SK-N-SH (cell line): ENCODE measurements at regions not wholly inside any gene's neighbourhood (a gene's known extent, or its start where the extent isn't known, plus 50 kb on each side); places are given as distances from the start of the nearest gene placed in this dataset.

Experiments
- CTCF ChIA-PET: fragments of 300-600, 350-600 bp; formaldehyde crosslinking; extraction: SDS; loops from one replicate; lab custom pipeline; 2021; lab: Yijun Ruan, JAX
- POLR2A ChIA-PET: fragments of 350-600 bp; sonication (Branson Sonifier 250); formaldehyde crosslinking; extraction: SDS; loops from one replicate; lab custom pipeline; 2020; ENCODE audit warnings: antibody characterized with exemption, inconsistent platforms; lab: Yijun Ruan, JAX
- DNase-seq: peaks from one replicate; pipeline ENCODE4 v3.0.0; 2012
- H2AFZ ChIP-seq: fragments of 200-600 bp; sonication (generic); 2 replicates; pipeline ENCODE4 v1.8.1; 2016; ENCODE audit warnings: antibody characterized with exemption, mild to moderate bottlenecking, low read depth
- H3F3A ChIP-seq: fragments of 200-600 bp; sonication (generic); replicated peaks from 2 replicates; pipeline ENCODE3; 2016; ENCODE audit warnings: antibody characterized with exemption, mild to moderate bottlenecking; ENCODE audit not compliant: insufficient read depth
- H3K27ac ChIP-seq, 2 experiments: fragments of 200-500 bp in 1 of 2; fragments of 200-600 bp in 1 of 2; sonication (Bioruptor generic) in 1 of 2; sonication (generic), shearing (Covaris generic) in 1 of 2; 2 replicates each; pipeline versions ENCODE4 v1.5.1 to v1.6.1; 2014 to 2016; ENCODE audit warnings: low read depth in 2 of 2, inconsistent platforms in 1 of 2, low read length in 1 of 2, mild to moderate bottlenecking in 1 of 2, mixed read lengths in 1 of 2
- H3K27me3 ChIP-seq: fragments of 200-600 bp; sonication (generic), shearing (Covaris generic); 2 replicates; pipeline ENCODE4 v1.6.1; 2016; ENCODE audit warnings: mixed run types; ENCODE audit not compliant: insufficient read depth
- H3K36me3 ChIP-seq, 2 experiments: fragments of 200-500 bp in 1 of 2; fragments of 200-600 bp in 1 of 2; sonication (Bioruptor generic) in 1 of 2; sonication (generic) in 1 of 2; replicated peaks in 1 of 2; 2 replicates each; pipeline versions ENCODE3 to v1.5.1; 2014 to 2016; ENCODE audit warnings: low read length in 1 of 2, mild to moderate bottlenecking in 1 of 2; ENCODE audit not compliant: insufficient read depth in 2 of 2, control insufficient read depth in 1 of 2
- H3K4me1 ChIP-seq, 2 experiments: fragments of 200-500 bp in 1 of 2; fragments of 200-600 bp in 1 of 2; sonication (Bioruptor generic) in 1 of 2; sonication (generic), shearing (Covaris generic) in 1 of 2; 2 replicates each; pipeline versions ENCODE4 v1.5.1 to v1.6.1; 2014 to 2016; ENCODE audit warnings: low read depth in 1 of 2, low read length in 1 of 2, mixed run types in 1 of 2; ENCODE audit not compliant: insufficient read depth in 2 of 2, control insufficient read depth in 1 of 2
- H3K4me2 ChIP-seq: fragments of 200-600 bp; sonication (generic), shearing (Covaris generic); 2 replicates; pipeline ENCODE4 v1.6.1; 2017; ENCODE audit warnings: mixed run types
- H3K4me3 ChIP-seq, 2 experiments: fragments of 200-500 bp in 1 of 2; fragments of 200-600 bp in 1 of 2; sonication (Bioruptor generic) in 1 of 2; sonication (generic), shearing (Covaris generic) in 1 of 2; 2 replicates each; pipeline versions ENCODE4 v1.5.1 to v1.8.1; 2014 to 2016; ENCODE audit warnings: low read depth in 2 of 2, inconsistent platforms in 1 of 2, low read length in 1 of 2, mild to moderate bottlenecking in 1 of 2, mixed read lengths in 1 of 2, moderate library complexity in 1 of 2
- H3K79me2 ChIP-seq: fragments of 200-600 bp; sonication (generic); 2 replicates; pipeline ENCODE4 v1.8.1; 2017; ENCODE audit warnings: mild to moderate bottlenecking; ENCODE audit not compliant: insufficient read depth
- H3K9ac ChIP-seq: fragments of 200-600 bp; sonication (generic); 2 replicates; pipeline ENCODE4 v1.6.1; 2017; ENCODE audit warnings: mixed run types
- H3K9me2 ChIP-seq: fragments of 200-600 bp; sonication (generic); 2 replicates; pipeline ENCODE4 v1.6.1; 2017; ENCODE audit warnings: mixed run types
- H3K9me3 ChIP-seq: fragments of 200-600 bp; sonication (generic); 2 replicates; pipeline ENCODE4 v1.6.1; 2017; ENCODE audit warnings: mixed run types, mild to moderate bottlenecking, moderate library complexity
- H4K20me1 ChIP-seq: fragments of 200-600 bp; sonication (generic); 2 replicates; pipeline ENCODE4 v1.6.1; 2017; ENCODE audit warnings: mild to moderate bottlenecking, mixed run types; ENCODE audit not compliant: insufficient read depth
- EP300 ChIP-seq, 2 experiments: IDR thresholded peaks; 2 replicates each; pipeline versions ENCODE4 v1.4.0 to v1.6.1; 2012; ENCODE audit warnings: borderline replicate concordance in 1 of 2, low read depth in 1 of 2, low read length in 1 of 2
- FOSL2 ChIP-seq: IDR thresholded peaks from 2 replicates; pipeline ENCODE4 v1.4.0; 2012; ENCODE audit warnings: low read depth, mild to moderate bottlenecking, moderate library complexity, borderline replicate concordance
- FOXM1 ChIP-seq: IDR thresholded peaks from 2 replicates; pipeline ENCODE4 v1.4.0; 2012; ENCODE audit warnings: low read depth, mild to moderate bottlenecking
- GABPA ChIP-seq: IDR thresholded peaks from 2 replicates; pipeline ENCODE4 v1.4.0; 2012; ENCODE audit warnings: low read depth, mild to moderate bottlenecking
- GATA2 ChIP-seq: sonication (generic); formaldehyde crosslinking; IDR thresholded peaks from 2 replicates; pipeline ENCODE4 v1.5.0; 2020; ENCODE audit warnings: mild to moderate bottlenecking, missing genetic modification reagents
- IRF3 ChIP-seq: fragments of 150-350 bp; IDR thresholded peaks from 2 replicates; pipeline ENCODE4 v1.6.1; 2016; ENCODE audit warnings: mild to moderate bottlenecking, low read depth, low read length
- RCOR1 ChIP-seq: fragments of 150-350 bp; IDR thresholded peaks from 2 replicates; pipeline ENCODE4 v1.6.1; 2017; ENCODE audit warnings: antibody characterized with exemption, low read length
- REST ChIP-seq: IDR thresholded peaks from 2 replicates; pipeline ENCODE4 v1.6.1; 2012; ENCODE audit warnings: mild to moderate bottlenecking, low read depth, low read length, moderate library complexity
- RXRA ChIP-seq: IDR thresholded peaks from 2 replicates; pipeline ENCODE4 v1.4.0; 2012; ENCODE audit warnings: low read depth, mild to moderate bottlenecking, borderline replicate concordance
- TEAD4 ChIP-seq: IDR thresholded peaks from 2 replicates; pipeline ENCODE4 v1.4.0; 2012; ENCODE audit warnings: mild to moderate bottlenecking, borderline replicate concordance; ENCODE audit not compliant: insufficient read depth
- ZBTB33 ChIP-seq: IDR thresholded peaks from 2 replicates; pipeline ENCODE4 v1.4.0; 2012; ENCODE audit warnings: low read depth, borderline replicate concordance
- WGBS: methylation state at CpG from one replicate; pipeline ENCODE4 v1.1.6; 2017; ENCODE audit warnings: low lambda C conversion rate; 5-methylcytosine and 5-hydroxymethylcytosine counted together
- TF ChIP-seq, protein P1 (sequence below): fragments of 200-600 bp; sonication (generic); IDR thresholded peaks from 2 replicates; pipeline ENCODE4 v1.6.1; 2017; ENCODE audit warnings: antibody characterized with exemption, mild to moderate bottlenecking, moderate library complexity

- no peak overlapping the region for H2AFZ ChIP-seq
- no peaks in the 10 kb centered on the region for H4K20me1 ChIP-seq
- H3K9ac ChIP-seq: no peak overlapping the region
- H3K79me2 ChIP-seq: no peaks in the 10 kb centered on the region
- H3K27me3 ChIP-seq: no peaks in the 10 kb centered on the region
- POLR2A ChIA-PET: no interaction called here
- no peak for DNase-seq
- peaks cover 16% of the 10 kb centered on the region for H3F3A ChIP-seq
- H3K4me2 ChIP-seq: no peak overlapping the region
- no peak for TF ChIP-seq REST
- no peak for TF ChIP-seq GATA2 (CRISPR knock-in tag)
- TF ChIP-seq RXRA: no peak
- no peak for TF ChIP-seq GABPA
- TF ChIP-seq FOSL2: no peak
- no peak for TF ChIP-seq TEAD4
- TF ChIP-seq, protein P1, sequence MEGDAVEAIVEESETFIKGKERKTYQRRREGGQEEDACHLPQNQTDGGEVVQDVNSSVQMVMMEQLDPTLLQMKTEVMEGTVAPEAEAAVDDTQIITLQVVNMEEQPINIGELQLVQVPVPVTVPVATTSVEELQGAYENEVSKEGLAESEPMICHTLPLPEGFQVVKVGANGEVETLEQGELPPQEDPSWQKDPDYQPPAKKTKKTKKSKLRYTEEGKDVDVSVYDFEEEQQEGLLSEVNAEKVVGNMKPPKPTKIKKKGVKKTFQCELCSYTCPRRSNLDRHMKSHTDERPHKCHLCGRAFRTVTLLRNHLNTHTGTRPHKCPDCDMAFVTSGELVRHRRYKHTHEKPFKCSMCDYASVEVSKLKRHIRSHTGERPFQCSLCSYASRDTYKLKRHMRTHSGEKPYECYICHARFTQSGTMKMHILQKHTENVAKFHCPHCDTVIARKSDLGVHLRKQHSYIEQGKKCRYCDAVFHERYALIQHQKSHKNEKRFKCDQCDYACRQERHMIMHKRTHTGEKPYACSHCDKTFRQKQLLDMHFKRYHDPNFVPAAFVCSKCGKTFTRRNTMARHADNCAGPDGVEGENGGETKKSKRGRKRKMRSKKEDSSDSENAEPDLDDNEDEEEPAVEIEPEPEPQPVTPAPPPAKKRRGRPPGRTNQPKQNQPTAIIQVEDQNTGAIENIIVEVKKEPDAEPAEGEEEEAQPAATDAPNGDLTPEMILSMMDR: no peak
- no peak for TF ChIP-seq EP300 (IDR thresholded peaks at IDR 0.05; ENCODE audit: borderline replicate concordance in 1 of 2, low read depth in 1 of 2, low read length in 1 of 2)
- no peak for TF ChIP-seq ZBTB33
- no peak for TF ChIP-seq IRF3
- no peak for TF ChIP-seq FOXM1
- TF ChIP-seq RCOR1: no peak
- no peaks in the 10 kb centered on the region for H3K9me2 ChIP-seq
- CTCF ChIA-PET: no interaction called here
- no peaks in the 10 kb centered on the region for H3K36me3 ChIP-seq
- H3K4me3 ChIP-seq: no peak overlapping the region
- H3K9me3 ChIP-seq: no peaks in the 10 kb centered on the region
- H3K27ac ChIP-seq: peak overlapping the region in 1 of 2 experiments; percentile 89; a peak in 2 of 4 replicates
- 88% methylated on average over 3 of the region's 3 CpGs for WGBS
- H3K4me1 ChIP-seq: peaks cover 8 to 22% of the 10 kb centered on the region in 2 experiments
These were observed 97.6 kb upstream of the SPRY2 start for GRCh38 chr13:80438521-80438920.
